ENCODE measurements at regions not wholly inside any gene's neighbourhood (a gene's known extent, or its start where the extent isn't known, plus 50 kb on each side); places are given as distances from the start of the nearest gene placed in this dataset.

- TF ChIP-seq CTCF (IDR thresholded peaks at IDR 0.05) = no peak
- TF ChIP-seq POLR2A (IDR thresholded peaks at IDR 0.05) = no peak
These were observed 51.3 kb upstream of the CXCL12 start for GRCh38 chr10:44436240-44436639.

Data from vagina (tissue), 2 donors.